ENCODE measurements at regions not wholly inside any gene's neighbourhood (a gene's known extent, or its start where the extent isn't known, plus 50 kb on each side); places are given as distances from the start of the nearest gene placed in this dataset.

GRCh38 chr12:114226241-114226928 is 179.6 kb downstream of the TBX5 start:
- no peak overlapping the region for H3K4me3 Mint-ChIP-seq (ENCODE audit: unreplicated experiment)
- no peak for TF ChIP-seq CTCF (IDR thresholded peaks at IDR 0.05; ENCODE audit: partially characterized antibody, unreplicated experiment)
- no peak overlapping the region for H3K27ac Mint-ChIP-seq (ENCODE audit: unreplicated experiment)
- DNase-seq, result no peak
- H3K4me1 Mint-ChIP-seq (ENCODE audit: low read depth, unreplicated experiment), result peaks cover 7% of the 10 kb centered on the region
- H3K9me3 Mint-ChIP-seq (ENCODE audit: unreplicated experiment), result peaks cover 2% of the 10 kb centered on the region
- peaks cover 8% of the 10 kb centered on the region for H3K27me3 Mint-ChIP-seq (ENCODE audit: unreplicated experiment)
- H3K36me3 Mint-ChIP-seq (ENCODE audit: unreplicated experiment), result no peaks in the 10 kb centered on the region

- Mint-ChIP-seq H3K4me1 (ENCODE audit: low read depth, unreplicated experiment) (peaks cover 7% of the 10 kb centered on the region), H3K4me3 (ENCODE audit: unreplicated experiment) (no peak overlapping the region), H3K9me3 (ENCODE audit: unreplicated experiment) (peaks cover 4% of the 10 kb centered on the region), H3K27me3 (ENCODE audit: unreplicated experiment) (peaks cover 6% of the 10 kb centered on the region), H3K27ac (ENCODE audit: unreplicated experiment) (no peak overlapping the region), H3K36me3 (ENCODE audit: unreplicated experiment) (no peaks in the 10 kb centered on the region)
- no peak for TF ChIP-seq CTCF (IDR thresholded peaks at IDR 0.05; ENCODE audit: partially characterized antibody, unreplicated experiment)
- no peak for DNase-seq
Measured at GRCh38 chr12:114221957-114222630, 183.8 kb downstream of the TBX5 start.

- no peak for TF ChIP-seq CTCF (IDR thresholded peaks at IDR 0.05; ENCODE audit: partially characterized antibody, unreplicated experiment)
- no peak overlapping the region for H3K4me3 Mint-ChIP-seq (ENCODE audit: unreplicated experiment)
- H3K36me3 Mint-ChIP-seq (ENCODE audit: unreplicated experiment), result no peaks in the 10 kb centered on the region
- peaks cover 4% of the 10 kb centered on the region for H3K9me3 Mint-ChIP-seq (ENCODE audit: unreplicated experiment)
- H3K27me3 Mint-ChIP-seq (ENCODE audit: unreplicated experiment), result peaks cover 6% of the 10 kb centered on the region
- H3K4me1 Mint-ChIP-seq (ENCODE audit: low read depth, unreplicated experiment), result peaks cover 7% of the 10 kb centered on the region
- no peak overlapping the region for H3K27ac Mint-ChIP-seq (ENCODE audit: unreplicated experiment)
- DNase-seq, result no peak
Measured at GRCh38 chr12:114221136-114221833, 184.7 kb downstream of the TBX5 start.

GRCh38 chr12:114220311-114220710 is 185.6 kb downstream of the TBX5 start:
- no peak overlapping the region for H3K27ac Mint-ChIP-seq (ENCODE audit: unreplicated experiment)
- H3K36me3 Mint-ChIP-seq (ENCODE audit: unreplicated experiment), result no peaks in the 10 kb centered on the region
- no peak for DNase-seq
- no peak overlapping the region for H3K4me3 Mint-ChIP-seq (ENCODE audit: unreplicated experiment)
- H3K4me1 Mint-ChIP-seq (ENCODE audit: low read depth, unreplicated experiment), result peaks cover 7% of the 10 kb centered on the region
- H3K27me3 Mint-ChIP-seq (ENCODE audit: unreplicated experiment), result peaks cover 6% of the 10 kb centered on the region
- TF ChIP-seq CTCF (IDR thresholded peaks at IDR 0.05; ENCODE audit: partially characterized antibody, unreplicated experiment), result no peak
- peaks cover 4% of the 10 kb centered on the region for H3K9me3 Mint-ChIP-seq (ENCODE audit: unreplicated experiment)

GRCh38 chr12:114218136-114218535 is 187.8 kb downstream of the TBX5 start:
- Mint-ChIP-seq H3K36me3 (ENCODE audit: unreplicated experiment) (no peaks in the 10 kb centered on the region), H3K27ac (ENCODE audit: unreplicated experiment) (no peak overlapping the region), H3K9me3 (ENCODE audit: unreplicated experiment) (peaks cover 2% of the 10 kb centered on the region), H3K4me1 (ENCODE audit: low read depth, unreplicated experiment) (peaks cover 4% of the 10 kb centered on the region), H3K4me3 (ENCODE audit: unreplicated experiment) (no peak overlapping the region), H3K27me3 (ENCODE audit: unreplicated experiment) (no peaks in the 10 kb centered on the region)
- no peak for DNase-seq
- TF ChIP-seq CTCF (IDR thresholded peaks at IDR 0.05; ENCODE audit: partially characterized antibody, unreplicated experiment), result no peak
